GM18505 (cell line): ENCODE measurements at regions not wholly inside any gene's neighbourhood (a gene's known extent, or its start where the extent isn't known, plus 50 kb on each side); places are given as distances from the start of the nearest gene placed in this dataset.
"Not testable (repeated sequence)": the region's sequence is repeated elsewhere in the genome, so short reads cannot be mapped to it uniquely, and the experiment has no call there.

ENCODE experiments used
- ATAC-seq: cut with Tn5 transposase; IDR thresholded peaks from one replicate; pipeline ENCODE4 v1.9.1; 2021; ENCODE audit not compliant: unreplicated experiment
- POLR2A ChIP-seq: IDR thresholded peaks from 4 replicates; pipeline ENCODE4 v1.6.1; 2011; ENCODE audit warnings: borderline replicate concordance; ENCODE audit not compliant: insufficient read depth, insufficient read length; ENCODE audit errors: extremely low read depth

DNA sequence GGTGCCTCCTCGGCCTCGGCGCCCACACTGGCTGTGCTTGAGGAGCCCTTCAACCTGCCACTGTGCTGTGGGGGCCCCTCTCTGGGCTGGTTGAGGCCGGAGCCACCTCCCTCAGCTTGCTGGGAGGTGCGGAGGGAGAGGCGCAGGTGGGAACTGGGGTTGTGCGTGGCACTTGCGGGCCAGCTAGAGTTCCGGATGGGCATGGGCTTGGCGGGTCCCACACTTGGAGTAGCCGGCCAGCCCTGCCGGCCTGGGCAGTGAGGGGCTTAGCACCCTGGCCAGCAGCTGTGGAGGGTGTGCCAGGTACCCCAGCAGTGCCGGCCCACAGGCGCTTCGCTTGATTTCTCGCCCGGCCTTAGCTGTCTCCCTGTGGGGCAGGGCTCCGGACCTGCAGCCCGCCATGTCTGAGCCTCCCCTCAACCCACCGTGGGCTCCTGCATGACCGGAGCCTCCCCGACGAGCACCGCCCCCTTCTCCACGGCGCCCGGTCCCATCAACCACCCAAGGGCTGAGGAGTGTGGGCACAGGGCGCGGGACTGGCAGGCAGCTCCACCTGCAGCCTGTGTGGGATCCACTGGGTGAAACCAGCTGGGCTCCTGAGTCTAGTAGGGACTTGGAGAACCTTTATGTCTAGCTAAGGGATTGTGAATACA lies 723.8 kb downstream of the DIAPH3 start:
- TF ChIP-seq POLR2A, result no peak
- no peak for ATAC-seq

DNA sequence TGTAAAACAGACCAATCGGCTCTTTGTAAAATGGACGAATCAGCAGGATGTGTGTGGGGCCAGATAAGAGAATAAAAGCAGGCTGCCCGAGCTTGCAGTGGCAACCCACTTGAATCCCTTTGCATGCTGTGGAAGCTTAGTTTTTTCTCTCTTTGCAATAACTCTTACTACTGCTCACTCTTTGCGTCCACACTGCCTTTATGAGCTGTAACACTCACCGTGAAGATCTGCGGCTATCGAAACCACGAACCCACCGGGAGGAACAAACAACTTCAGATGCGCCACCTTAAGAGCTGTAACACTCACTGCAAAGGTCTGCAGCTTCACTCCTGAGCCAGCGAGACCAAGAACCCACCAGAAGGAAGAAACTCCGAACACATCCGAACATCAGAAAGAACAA lies 722.7 kb downstream of the DIAPH3 start:
- not testable (repeated sequence) for ATAC-seq

DNA sequence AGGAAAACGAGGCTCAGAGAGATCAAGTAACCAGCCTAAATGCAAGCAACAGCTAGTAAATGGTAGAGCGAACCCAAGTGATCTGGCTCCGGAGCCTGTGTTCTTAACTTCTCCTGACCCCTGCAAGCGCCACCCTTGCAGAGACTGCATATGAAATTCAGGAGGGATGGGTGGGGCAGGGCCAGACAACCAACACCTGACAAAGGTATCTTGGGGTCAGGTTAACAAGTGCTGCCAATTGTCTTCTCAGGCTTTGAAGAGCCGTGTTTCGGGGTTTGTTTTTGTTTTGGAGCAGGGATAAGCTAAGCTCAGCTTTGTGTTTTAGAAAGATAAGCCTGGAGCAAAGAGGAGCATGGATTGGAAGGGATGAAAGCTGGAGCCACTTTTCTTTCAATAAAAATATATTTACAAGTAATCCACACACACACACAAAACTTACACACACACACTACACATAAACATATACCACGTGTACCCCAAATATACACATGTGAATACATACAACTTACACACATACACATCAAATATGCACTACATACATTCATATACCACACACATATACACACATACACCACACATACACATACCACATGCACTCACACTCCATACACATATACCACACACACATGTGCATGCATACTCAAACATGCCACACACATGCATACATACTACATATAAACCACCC lies 722.0 kb downstream of the DIAPH3 start:
- no peak for ATAC-seq
- no peak for TF ChIP-seq POLR2A

DNA sequence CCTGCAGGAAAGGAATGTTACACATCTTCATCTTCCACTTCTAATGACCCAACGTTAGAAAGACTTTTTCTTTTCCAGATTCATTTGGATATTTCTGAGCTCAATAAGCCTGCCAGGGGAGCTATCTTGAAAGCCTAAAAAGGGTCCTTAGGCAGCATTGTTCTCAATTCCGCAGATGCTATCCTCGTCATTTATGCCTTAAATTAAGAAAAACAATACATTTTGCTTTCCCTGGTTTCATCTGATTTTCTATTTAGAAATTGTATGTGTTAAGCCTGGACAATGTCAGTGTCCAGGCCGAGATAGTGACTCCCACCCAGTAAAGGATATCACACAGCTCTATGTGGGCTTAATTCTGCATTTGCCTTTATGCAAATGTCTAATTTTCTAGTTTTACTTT lies 721.3 kb downstream of the DIAPH3 start:
- ATAC-seq, result no peak
- TF ChIP-seq POLR2A, result no peak

DNA sequence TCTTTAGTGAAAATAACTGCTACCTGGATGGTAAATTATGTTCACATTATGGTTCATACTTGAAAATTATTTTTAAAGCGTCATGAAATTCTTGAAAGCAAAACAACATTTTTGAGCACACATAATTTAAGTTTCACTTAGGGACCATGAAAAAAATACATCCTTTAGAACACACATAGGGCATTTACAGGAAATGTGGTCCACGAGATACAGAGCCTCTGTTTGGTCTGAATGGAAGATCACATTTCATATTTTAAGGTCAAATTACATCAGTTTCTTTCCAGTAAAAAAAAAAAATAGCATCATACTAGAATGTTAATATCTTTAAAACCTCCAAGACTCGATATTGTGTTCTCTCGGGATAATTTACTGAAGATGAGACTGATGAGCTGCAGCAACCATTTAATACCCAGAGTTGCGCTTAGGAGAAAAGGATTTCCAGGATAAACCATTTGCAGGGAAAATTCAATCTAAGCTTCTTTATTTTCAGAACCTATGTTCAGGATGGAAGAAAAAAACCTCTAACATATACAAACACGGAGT lies 720.7 kb downstream of the DIAPH3 start:
- no peak for TF ChIP-seq POLR2A
- ATAC-seq, result no peak

DNA sequence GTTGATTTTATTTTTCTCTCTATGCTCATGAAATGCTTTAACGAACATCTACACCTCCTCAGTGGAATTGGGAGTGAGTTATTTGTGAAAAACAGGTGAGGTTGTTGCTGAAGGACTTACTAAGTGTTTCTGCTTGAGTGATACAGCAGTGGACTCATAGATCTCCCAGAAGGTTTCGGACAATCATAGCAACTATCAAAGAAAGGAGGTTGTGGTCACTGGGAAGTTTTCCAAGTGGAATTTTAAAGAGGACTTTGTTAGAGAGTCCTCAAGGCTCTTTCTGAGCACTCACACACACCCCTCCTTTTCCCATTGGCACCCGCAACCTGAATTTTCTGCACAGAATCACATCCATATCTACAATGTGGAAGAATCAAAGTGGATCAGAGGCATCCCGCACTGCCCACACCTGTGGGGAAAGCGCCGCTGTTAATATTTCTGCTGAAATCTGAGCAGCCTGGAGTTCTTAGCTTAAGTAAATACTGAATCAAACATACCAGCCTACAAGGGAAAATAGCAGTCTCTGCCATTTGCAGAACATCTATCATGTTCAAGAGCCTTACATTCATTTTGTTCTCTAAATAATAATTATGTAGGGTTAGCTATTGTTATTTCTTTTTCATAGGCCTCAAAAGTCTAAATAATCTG lies 719.4 kb downstream of the DIAPH3 start:
- TF ChIP-seq POLR2A, result no peak
- ATAC-seq, result no peak

DNA sequence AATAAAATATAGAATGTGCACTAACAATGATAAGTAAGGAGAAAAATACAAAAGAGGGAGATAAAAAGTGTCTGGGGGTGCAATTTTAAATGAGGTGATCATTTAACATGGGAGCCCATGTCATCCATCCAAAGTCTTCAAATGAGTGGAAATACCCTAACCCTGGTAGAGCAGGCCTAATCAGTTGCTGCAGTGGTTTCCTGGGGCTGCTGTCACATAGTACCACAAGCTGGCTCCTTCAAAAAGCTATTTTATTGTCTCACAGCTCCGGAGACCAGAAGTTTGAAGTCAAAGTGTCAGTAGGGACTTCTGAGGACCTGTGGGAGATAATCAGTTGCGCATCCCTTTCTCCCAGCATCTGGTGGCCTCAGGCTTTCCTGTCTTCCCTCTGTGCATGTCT lies 717.9 kb downstream of the DIAPH3 start:
- TF ChIP-seq POLR2A, result no peak
- ATAC-seq, result no peak

DNA sequence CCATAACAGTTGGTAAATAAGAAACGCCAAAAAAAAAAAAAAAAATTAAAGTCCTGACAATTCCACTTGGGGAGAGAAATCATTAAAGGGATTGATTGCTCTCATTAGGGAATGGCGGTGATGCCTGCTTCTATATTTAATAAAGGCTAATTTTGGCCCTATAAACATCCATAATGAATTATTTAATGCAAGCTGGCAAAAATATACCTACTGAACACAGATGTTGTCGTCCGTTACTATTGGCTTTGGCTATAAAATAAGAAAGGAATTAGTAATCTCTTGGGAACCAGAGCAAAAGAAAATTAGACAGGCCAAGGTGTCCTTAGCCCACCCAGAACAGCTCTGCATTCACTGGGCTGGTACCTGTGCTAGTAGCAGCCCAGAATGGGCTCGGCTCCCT lies 717.3 kb downstream of the DIAPH3 start:
- no peak for TF ChIP-seq POLR2A
- no peak for ATAC-seq

DNA sequence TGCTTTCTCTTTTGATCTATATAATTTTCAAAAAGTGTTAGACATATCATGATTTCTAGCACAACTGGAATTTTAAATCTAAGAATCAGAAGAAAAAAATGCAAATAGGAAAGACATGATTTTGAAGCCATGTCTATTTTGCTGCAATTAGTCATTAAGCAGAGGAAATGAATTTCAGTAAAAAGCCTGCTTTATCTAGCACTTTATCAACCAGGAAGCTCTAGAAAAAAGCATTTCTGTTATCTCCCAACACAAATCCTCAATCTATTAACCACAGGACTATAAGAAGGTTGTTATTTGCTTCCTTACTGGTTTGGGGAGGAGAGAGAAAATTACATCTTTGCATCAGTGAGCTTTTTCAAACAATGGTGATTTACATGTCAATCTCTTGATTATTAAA lies 716.7 kb downstream of the DIAPH3 start:
- ATAC-seq, result no peak
- TF ChIP-seq POLR2A, result no peak

DNA sequence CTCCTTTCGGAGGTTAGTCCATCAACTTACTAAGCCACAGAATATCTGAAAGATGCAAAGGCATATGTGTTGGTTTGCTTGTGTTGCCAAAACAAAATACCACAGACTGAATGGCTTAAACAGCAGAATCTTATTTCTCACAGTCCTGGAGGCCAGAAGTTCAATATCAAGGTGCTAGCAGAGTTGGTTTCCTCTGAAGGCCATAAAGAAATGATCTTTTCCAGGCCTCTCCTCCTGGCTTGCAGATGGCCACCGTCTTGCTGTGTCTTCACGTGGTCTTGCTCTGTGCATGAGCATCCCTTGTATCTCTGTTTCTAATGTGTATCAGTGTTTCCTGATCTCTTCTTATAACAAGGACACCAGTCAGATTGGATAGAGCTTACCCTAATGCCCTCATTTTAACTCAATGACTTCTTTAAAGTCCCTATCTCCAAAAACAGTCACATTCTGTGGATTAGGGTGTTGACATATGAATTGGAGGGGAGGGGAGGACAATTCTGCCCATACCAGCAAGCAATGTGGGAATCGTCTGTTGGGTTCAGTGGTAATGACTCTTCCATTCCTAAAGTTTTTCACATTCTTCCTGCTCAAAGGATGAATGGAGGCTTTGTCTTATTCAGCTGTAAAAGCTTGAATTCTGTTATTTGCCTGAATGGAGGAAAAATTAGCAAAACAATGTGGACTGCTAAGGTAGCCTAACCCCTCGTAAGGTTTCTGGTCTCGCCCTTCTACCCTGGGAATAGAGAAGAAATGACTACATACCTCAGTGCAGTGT lies 715.7 kb downstream of the DIAPH3 start:
- ATAC-seq, result no peak
- no peak for TF ChIP-seq POLR2A

DNA sequence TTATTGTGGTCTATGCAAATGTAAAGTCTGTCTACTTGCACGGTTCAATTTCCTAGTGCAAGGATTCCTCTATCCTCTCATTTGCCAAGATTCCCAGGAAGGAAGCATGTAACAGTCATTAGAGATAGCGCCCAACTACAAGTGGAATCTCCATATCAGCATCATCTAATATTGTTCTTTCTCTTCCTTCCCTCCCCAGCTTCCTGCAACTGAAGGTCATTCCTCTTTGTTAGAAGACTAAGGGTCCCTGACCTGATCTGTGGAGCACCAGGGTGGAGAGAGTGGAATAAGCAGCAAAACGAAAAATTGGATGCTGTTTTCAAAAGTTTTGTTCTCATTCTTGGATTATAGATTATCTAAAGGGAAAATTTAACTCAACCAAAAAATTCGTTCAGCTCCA lies 714.0 kb downstream of the DIAPH3 start:
- no peak for TF ChIP-seq POLR2A
- ATAC-seq, result no peak

DNA sequence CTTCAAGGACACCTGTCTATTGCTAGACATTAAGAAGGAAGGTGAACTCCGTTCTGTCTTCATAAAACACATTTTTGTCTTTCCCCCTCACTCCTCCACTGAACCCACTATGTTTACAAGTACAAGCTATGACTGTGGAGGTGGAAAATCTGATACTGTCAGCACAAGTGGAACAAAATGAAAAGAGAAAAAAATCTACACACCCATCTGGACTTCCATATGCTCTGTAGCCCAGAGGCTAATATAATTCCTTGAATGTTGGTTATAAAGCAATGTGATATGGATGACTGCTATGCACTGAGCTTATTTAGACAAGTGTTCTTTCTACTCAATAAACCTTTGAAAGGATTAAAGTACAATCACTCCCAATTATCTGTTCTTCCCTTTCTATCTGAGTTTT lies 713.5 kb downstream of the DIAPH3 start:
- no peak for TF ChIP-seq POLR2A
- ATAC-seq, result no peak

DNA sequence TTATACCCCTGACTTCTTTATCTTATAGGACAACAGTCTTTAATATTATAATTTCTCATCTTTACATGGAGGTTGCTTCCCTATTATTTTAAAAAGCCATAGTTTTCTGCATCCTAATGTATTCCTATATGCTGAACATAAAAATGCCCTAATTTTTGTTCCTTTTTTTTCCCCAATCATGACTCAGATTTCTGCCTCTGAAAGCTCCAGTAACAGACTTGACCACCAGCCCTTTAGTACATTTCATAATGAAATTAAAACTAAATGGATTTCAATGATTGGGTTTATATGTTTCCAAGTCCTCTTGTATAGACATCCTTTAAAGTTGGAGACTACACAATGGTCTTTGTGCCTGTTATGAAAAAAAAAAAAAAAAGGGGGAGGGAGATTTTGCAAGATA lies 712.5 kb downstream of the DIAPH3 start:
- ATAC-seq, result no peak
- TF ChIP-seq POLR2A, result no peak
